Karpas-422 (cell line): ENCODE measurements at regions not wholly inside any gene's neighbourhood (a gene's known extent, or its start where the extent isn't known, plus 50 kb on each side); places are given as distances from the start of the nearest gene placed in this dataset.

Experiments
- DNase-seq: peaks from one replicate; pipeline ENCODE4 v3.0.0-alpha.2; 2015
- H2AFZ ChIP-seq: fragments of 200-600 bp; sonication (generic); 2 replicates; pipeline ENCODE4 v1.6.1; 2014; ENCODE audit warnings: antibody characterized with exemption, low read length, mixed read lengths
- H3K27ac ChIP-seq: fragments of 200-600 bp; sonication (generic); 2 replicates; pipeline ENCODE4 v1.5.1; 2014; ENCODE audit warnings: mild to moderate bottlenecking, low read length, moderate library complexity
- H3K27me3 ChIP-seq: fragments of 200-600 bp; sonication (generic); 2 replicates; pipeline ENCODE4 v1.6.1; 2014; ENCODE audit warnings: low read length, mixed read lengths
- H3K36me3 ChIP-seq: fragments of 200-600 bp; sonication (generic); 2 replicates; pipeline ENCODE4 v1.6.1; 2014; ENCODE audit warnings: low read length, mixed read lengths; ENCODE audit not compliant: insufficient read depth
- H3K4me1 ChIP-seq: fragments of 200-600 bp; sonication (generic); 2 replicates; pipeline ENCODE4 v1.6.1; 2014; ENCODE audit warnings: mild to moderate bottlenecking, low read length, mixed read lengths
- H3K4me2 ChIP-seq: fragments of 200-600 bp; sonication (generic); 2 replicates; pipeline ENCODE4 v1.6.1; 2014; ENCODE audit warnings: low read length, low read depth, mild to moderate bottlenecking; ENCODE audit not compliant: poor library complexity, severe bottlenecking
- H3K4me3 ChIP-seq: fragments of 200-600 bp; sonication (generic); 2 replicates; pipeline ENCODE4 v1.5.1; 2014; ENCODE audit warnings: mild to moderate bottlenecking, antibody characterized with exemption, low read length, mixed read lengths
- H3K79me2 ChIP-seq: fragments of 200-600 bp; sonication (generic); 2 replicates; pipeline ENCODE4 v1.6.1; 2014; ENCODE audit warnings: mild to moderate bottlenecking, low read length, mixed read lengths
- H3K9ac ChIP-seq: fragments of 200-600 bp; sonication (generic); 2 replicates; pipeline ENCODE4 v1.6.0; 2014; ENCODE audit warnings: low read length
- H3K9me2 ChIP-seq: fragments of 200-600 bp; sonication (generic), shearing (Covaris generic); replicated peaks from 2 replicates; pipeline ENCODE4 v1.6.0; 2014; ENCODE audit warnings: mild to moderate bottlenecking, low read length, moderate library complexity; ENCODE audit not compliant: insufficient read depth
- H3K9me3 ChIP-seq: fragments of 300-700, 200-600 bp; sonication (generic); 2 replicates; pipeline ENCODE4 v1.6.1; 2014; ENCODE audit warnings: low read length, mixed read lengths
- H4K20me1 ChIP-seq: fragments of 200-600 bp; sonication (generic); 2 replicates; pipeline ENCODE4 v1.6.1; 2014; ENCODE audit warnings: mild to moderate bottlenecking, antibody characterized with exemption, low read length, low read depth; ENCODE audit not compliant: insufficient read depth

- Histone ChIP-seq H3K4me1 (no peaks in the 10 kb centered on the region), H3K4me2 (no peak overlapping the region), H3K36me3 (no peaks in the 10 kb centered on the region), H3K4me3 (no peak overlapping the region), H3K9me3 (no peaks in the 10 kb centered on the region), H3K79me2 (no peaks in the 10 kb centered on the region), H3K27me3 (no peaks in the 10 kb centered on the region), H2AFZ (no peak overlapping the region), H3K9ac (no peak overlapping the region), H3K9me2 (no peaks in the 10 kb centered on the region), H4K20me1 (no peaks in the 10 kb centered on the region), H3K27ac (no peak overlapping the region)
- no peak for DNase-seq
These were observed 369.4 kb upstream of the IGFBP3 start for GRCh38 chr7:46290374-46291049.

- Histone ChIP-seq H2AFZ (no peak overlapping the region), H3K9ac (no peak overlapping the region), H3K4me1 (no peaks in the 10 kb centered on the region), H3K27me3 (no peaks in the 10 kb centered on the region), H3K27ac (no peak overlapping the region), H3K4me2 (no peak overlapping the region), H3K36me3 (no peaks in the 10 kb centered on the region), H4K20me1 (no peaks in the 10 kb centered on the region), H3K4me3 (no peak overlapping the region), H3K79me2 (no peaks in the 10 kb centered on the region), H3K9me3 (no peaks in the 10 kb centered on the region), H3K9me2 (no peaks in the 10 kb centered on the region)
- no peak for DNase-seq
These were observed 367.8 kb upstream of the IGFBP3 start for GRCh38 chr7:46288861-46289260.

GRCh38 chr7:46288010-46288409 is 366.9 kb upstream of the IGFBP3 start:
- no peak for DNase-seq
- Histone ChIP-seq H3K9me3 (no peaks in the 10 kb centered on the region), H3K9me2 (no peaks in the 10 kb centered on the region), H3K9ac (no peak overlapping the region), H3K4me1 (no peaks in the 10 kb centered on the region), H2AFZ (no peak overlapping the region), H3K27me3 (no peaks in the 10 kb centered on the region), H4K20me1 (no peaks in the 10 kb centered on the region), H3K36me3 (no peaks in the 10 kb centered on the region), H3K27ac (no peak overlapping the region), H3K4me2 (no peak overlapping the region), H3K79me2 (no peaks in the 10 kb centered on the region), H3K4me3 (no peak overlapping the region)

DNA sequence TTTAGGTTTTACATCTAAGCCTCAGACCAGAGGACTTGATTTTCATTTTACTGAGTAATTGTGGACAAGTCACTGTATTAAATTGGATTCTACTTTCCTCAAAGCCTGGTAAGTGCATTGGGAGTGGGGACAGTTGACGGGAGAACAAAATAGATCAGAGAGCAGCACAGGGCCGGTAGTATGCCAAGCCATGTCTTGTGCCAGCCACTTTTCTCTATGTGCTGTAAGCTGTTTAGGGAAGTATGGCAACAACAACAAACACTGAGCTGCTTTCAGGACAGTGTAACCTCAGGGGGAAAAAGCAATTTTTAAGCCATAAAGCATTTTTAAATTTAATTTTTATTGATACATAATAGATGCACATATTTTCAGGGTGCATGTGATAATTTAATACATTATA is 365.9 kb upstream of the IGFBP3 start:
- no peak overlapping the region for H3K4me2 ChIP-seq
- no peaks in the 10 kb centered on the region for H4K20me1 ChIP-seq
- no peak overlapping the region for H2AFZ ChIP-seq
- no peaks in the 10 kb centered on the region for H3K9me2 ChIP-seq
- H3K27ac ChIP-seq, result no peak overlapping the region
- no peaks in the 10 kb centered on the region for H3K79me2 ChIP-seq
- H3K9ac ChIP-seq, result no peak overlapping the region
- H3K9me3 ChIP-seq, result no peaks in the 10 kb centered on the region
- no peaks in the 10 kb centered on the region for H3K27me3 ChIP-seq
- no peaks in the 10 kb centered on the region for H3K4me1 ChIP-seq
- no peaks in the 10 kb centered on the region for H3K36me3 ChIP-seq
- DNase-seq, result no peak
- H3K4me3 ChIP-seq, result no peak overlapping the region

DNA sequence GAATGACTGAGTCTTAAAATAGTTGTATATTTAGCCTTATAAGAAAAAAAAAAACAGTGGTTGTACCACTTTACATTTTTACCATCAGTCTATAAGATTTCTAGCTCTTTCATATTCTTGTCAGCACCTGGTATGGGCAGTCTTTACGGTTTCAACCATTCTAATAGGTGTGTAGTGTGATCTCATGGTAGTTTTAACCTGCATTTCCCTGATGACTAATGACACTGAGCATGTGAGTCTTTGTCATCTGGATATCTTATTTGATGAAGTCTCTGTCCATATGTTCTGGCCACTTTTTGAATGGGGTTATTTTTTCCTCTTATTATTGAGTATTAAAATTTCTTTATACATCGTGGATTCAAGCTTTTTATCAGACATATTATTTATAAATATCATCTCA is 365.3 kb upstream of the IGFBP3 start:
- Histone ChIP-seq H3K36me3 (no peaks in the 10 kb centered on the region), H3K27me3 (no peaks in the 10 kb centered on the region), H3K4me3 (no peak overlapping the region), H3K27ac (no peak overlapping the region), H3K79me2 (no peaks in the 10 kb centered on the region), H3K9me2 (no peaks in the 10 kb centered on the region), H3K4me2 (no peak overlapping the region), H4K20me1 (no peaks in the 10 kb centered on the region), H3K9ac (no peak overlapping the region), H3K4me1 (no peaks in the 10 kb centered on the region), H2AFZ (no peak overlapping the region), H3K9me3 (no peaks in the 10 kb centered on the region)
- DNase-seq, result no peak

- no peak for DNase-seq
- H3K4me1 ChIP-seq, result no peaks in the 10 kb centered on the region
- H3K4me2 ChIP-seq, result no peak overlapping the region
- H3K9me3 ChIP-seq, result no peaks in the 10 kb centered on the region
- no peak overlapping the region for H3K9ac ChIP-seq
- no peaks in the 10 kb centered on the region for H3K9me2 ChIP-seq
- H2AFZ ChIP-seq, result no peak overlapping the region
- H3K36me3 ChIP-seq, result no peaks in the 10 kb centered on the region
- H3K4me3 ChIP-seq, result no peak overlapping the region
- no peaks in the 10 kb centered on the region for H4K20me1 ChIP-seq
- H3K27ac ChIP-seq, result no peak overlapping the region
- H3K79me2 ChIP-seq, result no peaks in the 10 kb centered on the region
- H3K27me3 ChIP-seq, result no peaks in the 10 kb centered on the region
These were observed 364.8 kb upstream of the IGFBP3 start for GRCh38 chr7:46285878-46286277.

DNA sequence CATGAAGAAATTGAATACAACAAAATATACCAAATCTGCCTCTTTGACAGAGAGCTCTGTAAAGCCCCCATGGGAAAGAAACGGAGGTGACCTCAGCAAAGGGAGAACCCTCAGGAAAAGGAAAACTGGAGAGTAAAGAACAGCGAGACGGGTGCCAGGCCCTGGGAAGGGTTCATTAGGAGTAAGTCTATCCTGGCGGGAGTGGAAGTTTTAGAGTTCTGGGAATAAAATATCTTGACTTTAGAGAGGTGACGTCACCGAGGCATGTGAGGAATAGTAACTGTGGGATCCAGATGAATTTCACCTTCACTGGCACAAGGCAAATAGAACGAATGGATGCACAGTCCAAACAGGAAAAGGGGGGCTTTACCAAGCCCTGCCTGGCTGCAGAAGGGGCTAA is 362.8 kb upstream of the IGFBP3 start:
- H3K9me2 ChIP-seq, result no peaks in the 10 kb centered on the region
- no peak overlapping the region for H2AFZ ChIP-seq
- H4K20me1 ChIP-seq, result no peaks in the 10 kb centered on the region
- H3K79me2 ChIP-seq, result no peaks in the 10 kb centered on the region
- H3K4me3 ChIP-seq, result no peak overlapping the region
- H3K4me2 ChIP-seq, result no peak overlapping the region
- H3K36me3 ChIP-seq, result no peaks in the 10 kb centered on the region
- H3K9ac ChIP-seq, result no peak overlapping the region
- no peaks in the 10 kb centered on the region for H3K9me3 ChIP-seq
- no peak for DNase-seq
- H3K27me3 ChIP-seq, result no peaks in the 10 kb centered on the region
- H3K27ac ChIP-seq, result no peak overlapping the region
- H3K4me1 ChIP-seq, result no peaks in the 10 kb centered on the region

DNA sequence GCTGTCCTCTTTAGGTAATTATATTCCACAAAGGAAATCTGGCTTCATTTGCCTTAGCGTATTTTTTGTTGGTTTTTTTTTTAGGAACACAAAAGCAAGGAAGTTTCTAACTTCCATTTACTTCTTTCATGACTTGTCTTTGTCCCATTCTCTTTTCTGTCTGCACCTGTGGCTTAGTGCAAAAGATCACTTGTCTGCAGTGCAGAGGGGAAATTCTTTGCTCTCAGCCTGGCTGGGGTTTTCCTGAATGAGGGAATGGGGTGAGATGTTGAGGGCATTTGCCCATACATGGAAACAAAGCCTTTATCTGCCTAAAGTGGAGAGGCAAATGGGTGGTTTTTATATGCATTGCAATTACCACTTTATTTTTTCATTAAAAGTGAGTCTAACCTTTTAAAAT is 361.1 kb upstream of the IGFBP3 start:
- no peak overlapping the region for H2AFZ ChIP-seq
- no peaks in the 10 kb centered on the region for H3K4me1 ChIP-seq
- no peak for DNase-seq
- no peaks in the 10 kb centered on the region for H3K36me3 ChIP-seq
- H3K9me2 ChIP-seq, result no peaks in the 10 kb centered on the region
- H3K4me2 ChIP-seq, result no peak overlapping the region
- no peak overlapping the region for H3K4me3 ChIP-seq
- H3K9me3 ChIP-seq, result no peaks in the 10 kb centered on the region
- no peaks in the 10 kb centered on the region for H3K79me2 ChIP-seq
- H3K27ac ChIP-seq, result no peak overlapping the region
- no peaks in the 10 kb centered on the region for H3K27me3 ChIP-seq
- no peak overlapping the region for H3K9ac ChIP-seq
- no peaks in the 10 kb centered on the region for H4K20me1 ChIP-seq

- Histone ChIP-seq H3K9ac (no peak overlapping the region), H3K4me3 (no peak overlapping the region), H3K36me3 (no peaks in the 10 kb centered on the region), H3K4me2 (no peak overlapping the region), H2AFZ (no peak overlapping the region), H3K9me3 (no peaks in the 10 kb centered on the region), H3K9me2 (no peaks in the 10 kb centered on the region), H3K79me2 (no peaks in the 10 kb centered on the region), H3K27me3 (no peaks in the 10 kb centered on the region), H3K4me1 (no peaks in the 10 kb centered on the region), H3K27ac (no peak overlapping the region), H4K20me1 (no peaks in the 10 kb centered on the region)
- no peak for DNase-seq
These were observed 360.0 kb upstream of the IGFBP3 start for GRCh38 chr7:46281071-46281470.
